ENCODE measurements at regions not wholly inside any gene's neighbourhood (a gene's known extent, or its start where the extent isn't known, plus 50 kb on each side); places are given as distances from the start of the nearest gene placed in this dataset.

DNA sequence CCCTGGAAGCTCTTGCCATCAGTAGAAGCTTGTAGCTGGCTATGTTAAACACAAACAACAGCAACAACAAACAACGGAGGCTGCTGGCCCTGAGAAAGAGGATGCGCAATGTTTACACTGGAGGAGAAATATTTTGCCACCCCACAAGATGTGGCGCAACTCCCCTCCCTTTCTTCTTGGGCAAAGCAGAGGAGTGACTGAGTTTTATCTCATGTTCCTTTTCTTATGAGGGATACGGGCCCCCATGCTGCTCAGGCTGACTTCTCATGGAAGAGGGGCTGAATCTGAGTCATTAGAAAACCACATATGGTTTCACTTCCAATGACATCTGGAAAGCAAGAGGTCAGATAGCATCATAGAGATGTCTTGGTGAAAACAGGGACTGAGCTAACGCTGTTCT is 75.9 kb upstream of the HDDC2 start:
- TF ChIP-seq, protein P1, sequence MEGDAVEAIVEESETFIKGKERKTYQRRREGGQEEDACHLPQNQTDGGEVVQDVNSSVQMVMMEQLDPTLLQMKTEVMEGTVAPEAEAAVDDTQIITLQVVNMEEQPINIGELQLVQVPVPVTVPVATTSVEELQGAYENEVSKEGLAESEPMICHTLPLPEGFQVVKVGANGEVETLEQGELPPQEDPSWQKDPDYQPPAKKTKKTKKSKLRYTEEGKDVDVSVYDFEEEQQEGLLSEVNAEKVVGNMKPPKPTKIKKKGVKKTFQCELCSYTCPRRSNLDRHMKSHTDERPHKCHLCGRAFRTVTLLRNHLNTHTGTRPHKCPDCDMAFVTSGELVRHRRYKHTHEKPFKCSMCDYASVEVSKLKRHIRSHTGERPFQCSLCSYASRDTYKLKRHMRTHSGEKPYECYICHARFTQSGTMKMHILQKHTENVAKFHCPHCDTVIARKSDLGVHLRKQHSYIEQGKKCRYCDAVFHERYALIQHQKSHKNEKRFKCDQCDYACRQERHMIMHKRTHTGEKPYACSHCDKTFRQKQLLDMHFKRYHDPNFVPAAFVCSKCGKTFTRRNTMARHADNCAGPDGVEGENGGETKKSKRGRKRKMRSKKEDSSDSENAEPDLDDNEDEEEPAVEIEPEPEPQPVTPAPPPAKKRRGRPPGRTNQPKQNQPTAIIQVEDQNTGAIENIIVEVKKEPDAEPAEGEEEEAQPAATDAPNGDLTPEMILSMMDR (IDR thresholded peaks at IDR 0.05) = no peak
- no peak for TF ChIP-seq POLR2A (IDR thresholded peaks at IDR 0.05)
